ENCODE measurements at regions not wholly inside any gene's neighbourhood (a gene's known extent, or its start where the extent isn't known, plus 50 kb on each side); places are given as distances from the start of the nearest gene placed in this dataset.

DNA sequence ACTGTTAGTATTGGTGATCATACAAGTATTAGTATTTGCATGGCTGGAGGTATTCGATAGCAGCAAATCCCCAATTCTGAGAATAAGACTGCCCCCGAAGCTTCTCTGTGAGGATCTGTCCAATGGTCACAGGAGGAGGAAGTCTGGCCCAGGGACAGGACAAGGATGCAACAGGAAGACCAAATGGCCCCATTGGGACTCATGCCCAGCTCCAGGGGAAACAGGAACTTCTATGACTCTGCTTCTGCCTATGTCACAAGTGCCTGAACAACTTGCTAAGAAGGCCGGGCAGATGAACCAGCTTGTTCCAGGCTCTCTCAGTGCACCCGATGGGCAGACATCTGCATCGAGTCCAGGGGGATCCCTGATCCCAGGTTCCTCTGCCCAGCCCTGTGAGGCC, 172.0 kb upstream of the GRB10 start:
- no peak for TF ChIP-seq CTCF (IDR thresholded peaks at IDR 0.05)
- no peak for TF ChIP-seq POLR2A (IDR thresholded peaks at IDR 0.05)
- TF ChIP-seq POLR2AphosphoS5 (IDR thresholded peaks at IDR 0.05), result no peak

All from breast epithelium (tissue), 3 donors.